HCEC 1CT (cell line): ENCODE measurements at regions not wholly inside any gene's neighbourhood (a gene's known extent, or its start where the extent isn't known, plus 50 kb on each side); places are given as distances from the start of the nearest gene placed in this dataset.

ENCODE experiments used
- DNase-seq: peaks from one replicate; pipeline ENCODE4 v3.0.0-alpha.2; 2017

GRCh38 chr5:51944500-51945125 is 561.4 kb downstream of the ISL1 start:
- DNase-seq, result no peak

- DNase-seq, result no peak
Observed at GRCh38 chr5:51958473-51958872, 575.2 kb downstream of the ISL1 start.

GRCh38 chr5:51960617-51961121 is 577.4 kb downstream of the ISL1 start:
- DNase-seq, result no peak

GRCh38 chr5:51961154-51961562 is 577.9 kb downstream of the ISL1 start:
- no peak for DNase-seq

- DNase-seq, result no peak
Observed at GRCh38 chr5:51968756-51969155, 585.5 kb downstream of the ISL1 start.

- no peak for DNase-seq
Observed at GRCh38 chr5:51974834-51975233, 591.6 kb downstream of the ISL1 start.

GRCh38 chr5:51977014-51977413 is 593.8 kb downstream of the ISL1 start:
- no peak for DNase-seq

GRCh38 chr5:51983161-51983560 is 599.9 kb downstream of the ISL1 start:
- no peak for DNase-seq

GRCh38 chr5:51986733-51987132 is 603.5 kb downstream of the ISL1 start:
- DNase-seq, result no peak

GRCh38 chr5:51987239-51987638 is 604.0 kb downstream of the ISL1 start:
- DNase-seq, result no peak

- no peak for DNase-seq
Observed at GRCh38 chr5:51987669-51988209, 604.5 kb downstream of the ISL1 start.

GRCh38 chr5:51988634-51989033 is 605.4 kb downstream of the ISL1 start:
- DNase-seq, result no peak

GRCh38 chr5:51990241-51990640 is 607.0 kb downstream of the ISL1 start:
- no peak for DNase-seq

- no peak for DNase-seq
Observed at GRCh38 chr5:51990661-51991180, 607.5 kb downstream of the ISL1 start.

- DNase-seq, result no peak
Observed at GRCh38 chr5:51991940-51992339, 608.7 kb downstream of the ISL1 start.

- no peak for DNase-seq
Observed at GRCh38 chr5:51995773-51996306, 612.6 kb downstream of the ISL1 start.

GRCh38 chr5:51996356-51996861 is 613.2 kb downstream of the ISL1 start:
- no peak for DNase-seq

- no peak for DNase-seq
Observed at GRCh38 chr5:51997500-51997899, 614.3 kb downstream of the ISL1 start.

GRCh38 chr5:51997949-51998348 is 614.7 kb downstream of the ISL1 start:
- DNase-seq, result no peak

- DNase-seq, result peak; percentile 26
Observed at GRCh38 chr5:52007230-52007858, 624.1 kb downstream of the ISL1 start.

- no peak for DNase-seq
Observed at GRCh38 chr5:52010454-52010853, 627.2 kb downstream of the ISL1 start.

- DNase-seq, result no peak
Observed at GRCh38 chr5:52013523-52013922, 630.3 kb downstream of the ISL1 start.

GRCh38 chr5:52015760-52016159 is 632.5 kb downstream of the ISL1 start:
- no peak for DNase-seq

GRCh38 chr5:52017567-52017966 is 634.3 kb downstream of the ISL1 start:
- no peak for DNase-seq
